LoVo (cell line): ENCODE measurements at regions not wholly inside any gene's neighbourhood (a gene's known extent, or its start where the extent isn't known, plus 50 kb on each side); places are given as distances from the start of the nearest gene placed in this dataset.

ENCODE experiments used
- DNase-seq: peaks from one replicate; pipeline ENCODE4 v3.0.0-alpha.2; 2016; ENCODE audit warnings: low spot score

DNA sequence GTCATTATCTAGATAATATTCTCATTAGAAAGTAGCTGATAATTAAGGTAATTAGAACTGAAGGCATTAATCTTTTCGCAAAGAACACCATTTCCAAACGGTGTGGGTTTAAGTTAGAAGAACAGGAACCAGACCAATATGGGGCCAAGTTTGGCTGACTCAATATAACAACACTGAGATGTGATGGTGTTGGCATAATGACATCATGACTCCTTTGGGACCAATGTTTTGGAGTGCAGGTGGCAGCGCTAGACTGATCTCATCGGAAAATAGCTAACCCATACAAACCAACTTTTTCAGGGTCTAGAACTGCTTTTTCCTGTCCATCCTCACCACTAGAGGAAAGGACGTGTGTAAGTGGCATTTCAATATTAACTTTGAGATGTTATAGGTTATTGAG lies 1171.7 kb upstream of the ZEB2 start:
- DNase-seq = no peak

- no peak for DNase-seq
Observed at GRCh38 chr2:145690183-145690778, 1170.4 kb upstream of the ZEB2 start.

DNA sequence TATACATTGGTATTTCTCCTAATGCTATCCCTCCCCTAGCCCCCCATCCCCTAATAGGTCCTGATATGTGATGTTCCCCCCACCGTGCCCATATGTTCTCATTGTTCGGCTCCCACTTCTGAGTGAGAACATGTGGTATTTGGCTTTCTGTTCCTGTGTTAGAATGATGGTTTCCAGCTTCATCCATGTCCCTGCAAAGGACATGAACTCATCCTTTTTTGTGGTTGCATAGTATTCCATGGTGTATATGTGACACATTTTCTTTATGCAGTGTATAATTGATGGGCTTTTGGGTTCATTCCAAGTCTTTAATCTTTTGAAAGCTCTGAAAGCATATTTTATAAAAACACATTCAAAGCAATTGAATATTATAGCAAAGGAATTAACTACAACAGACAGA lies 1169.4 kb upstream of the ZEB2 start:
- no peak for DNase-seq

DNA sequence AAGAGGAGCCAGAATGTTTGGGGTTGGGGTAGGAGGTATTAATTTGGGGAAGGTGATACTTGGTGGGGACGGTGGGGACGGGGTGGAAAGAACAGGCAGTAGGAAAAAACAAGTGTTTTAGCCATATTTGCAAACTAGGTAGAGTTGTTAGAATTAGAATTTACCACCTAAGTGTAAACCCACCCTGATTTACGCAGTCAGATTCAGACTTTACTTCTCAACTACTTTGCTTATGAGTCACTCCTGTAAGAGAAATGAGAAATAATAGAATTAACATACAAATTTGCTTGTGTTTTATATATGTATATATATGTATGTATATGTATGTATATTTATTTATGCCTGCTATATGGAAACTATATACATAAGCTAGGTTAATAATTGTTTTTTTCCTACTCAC lies 1168.2 kb upstream of the ZEB2 start:
- DNase-seq = no peak

DNA sequence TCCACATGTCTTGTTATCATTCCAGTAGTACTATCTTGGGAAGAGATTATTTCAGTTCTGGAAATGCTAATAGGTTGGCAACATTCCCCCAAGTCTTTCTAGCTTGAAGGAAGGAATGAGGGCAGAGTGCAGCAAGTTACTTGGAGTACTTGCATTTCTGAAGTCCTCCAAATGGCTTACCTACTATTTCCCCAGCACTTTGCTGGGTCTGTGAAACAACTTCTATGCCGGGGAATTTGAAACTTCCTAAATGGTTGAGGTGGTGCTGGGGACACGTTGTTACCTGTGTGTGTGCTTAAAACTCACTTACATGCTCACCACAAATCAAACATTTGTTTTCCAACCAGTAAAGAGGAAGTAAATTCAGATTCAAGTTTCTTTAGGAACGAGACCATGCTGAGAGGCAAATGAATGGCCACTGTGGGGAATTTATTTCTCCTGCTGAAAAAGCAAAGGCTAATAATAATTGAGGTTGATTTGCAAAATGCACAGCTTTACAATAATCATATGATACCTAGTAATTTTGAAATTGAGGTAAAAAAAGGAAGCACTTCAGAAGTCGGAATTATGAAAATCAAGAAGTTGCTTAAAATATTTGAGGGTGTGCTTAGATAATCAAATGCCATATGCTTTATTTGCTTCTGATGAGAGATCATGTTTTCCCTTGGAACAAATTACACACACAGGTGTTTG lies 1167.7 kb upstream of the ZEB2 start:
- DNase-seq = no peak

GRCh38 chr2:145685383-145686050 lies 1165.6 kb upstream of the ZEB2 start:
- no peak for DNase-seq

DNA sequence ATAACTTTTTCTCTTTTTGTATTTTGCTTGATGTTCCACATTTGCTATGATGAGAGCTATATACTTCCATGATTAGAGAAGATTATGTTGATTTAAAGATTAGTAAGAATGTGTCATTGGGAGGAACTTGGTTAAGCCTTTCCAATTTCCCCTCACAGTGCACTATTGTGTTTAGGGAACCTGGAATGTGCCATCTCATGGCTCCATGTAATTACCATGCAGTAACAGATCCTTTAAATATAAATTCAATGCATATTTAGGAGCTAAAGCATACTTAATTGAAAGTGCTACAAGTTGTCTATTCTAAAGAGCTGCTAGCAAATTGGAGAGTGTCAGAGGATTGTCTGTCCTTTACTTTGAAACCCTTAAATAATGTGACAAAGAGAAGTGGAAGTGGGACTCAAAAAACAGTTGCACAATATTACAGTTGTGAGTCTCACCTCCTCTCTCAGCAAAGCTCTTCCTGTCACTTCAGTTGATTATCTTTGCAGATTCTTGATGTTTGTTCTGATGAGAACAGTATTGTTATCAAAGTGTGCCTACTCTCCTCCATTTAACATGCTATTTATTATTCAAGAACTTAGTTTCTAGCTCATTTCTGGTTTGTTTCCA lies 1162.7 kb upstream of the ZEB2 start:
- DNase-seq = no peak

DNA sequence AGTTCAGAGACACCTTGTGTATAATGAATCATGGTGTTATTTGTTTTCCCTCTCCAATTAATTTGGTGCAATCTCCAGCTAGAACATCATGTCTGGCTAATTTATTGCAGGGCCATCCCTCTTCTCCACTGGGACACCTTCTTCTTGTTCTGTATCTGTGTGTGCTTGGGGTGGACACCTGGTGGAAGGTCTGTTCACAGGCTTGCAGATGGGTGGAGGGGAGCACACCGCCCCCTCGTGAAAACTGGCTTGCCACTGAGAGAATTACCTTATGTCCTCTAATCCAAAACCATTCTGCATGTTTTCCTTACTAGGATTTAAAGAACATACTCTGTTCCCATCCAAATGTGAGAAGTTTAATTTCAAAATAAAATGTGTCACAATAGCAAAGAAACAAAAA lies 1160.4 kb upstream of the ZEB2 start:
- DNase-seq = no peak

DNA sequence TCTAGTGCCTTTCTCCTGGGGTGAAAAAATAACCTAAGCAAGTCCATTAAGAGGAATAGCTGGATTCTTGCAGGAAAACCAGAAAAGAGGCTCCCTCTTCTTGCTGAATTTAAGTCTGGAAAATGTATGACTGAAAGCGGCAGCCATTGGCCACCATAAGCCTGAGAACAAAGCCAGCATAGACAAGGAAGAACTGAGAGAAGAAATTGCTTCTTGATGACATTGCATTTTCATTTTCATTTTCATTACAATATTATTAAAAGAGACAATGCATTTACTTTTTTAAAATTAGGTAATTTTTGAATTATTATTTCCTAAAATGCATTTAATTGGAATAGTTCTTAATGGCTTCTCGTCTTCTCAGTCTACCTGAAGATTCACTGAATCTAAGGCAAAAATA lies 1157.5 kb upstream of the ZEB2 start:
- DNase-seq = no peak

DNA sequence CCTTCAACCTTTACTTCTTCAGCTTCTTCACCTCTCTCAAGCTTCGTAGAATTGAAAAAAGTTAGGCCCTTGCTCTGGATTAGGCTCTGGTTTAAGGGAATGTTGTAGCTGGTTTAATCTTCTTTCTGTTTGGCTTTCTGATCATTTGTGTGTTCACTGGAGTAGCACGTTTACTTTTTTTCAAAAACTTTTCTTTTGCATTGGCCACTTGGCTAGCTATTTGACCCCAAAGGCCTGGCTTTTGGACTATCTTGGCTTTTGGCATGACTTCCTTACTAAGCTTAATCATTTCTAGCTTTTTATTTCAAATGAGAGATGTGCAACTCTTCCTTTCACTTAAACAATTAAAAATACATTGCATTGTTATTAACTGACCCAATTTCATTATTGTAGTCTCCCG lies 1154.8 kb upstream of the ZEB2 start:
- no peak for DNase-seq

GRCh38 chr2:145669301-145669700 lies 1149.4 kb upstream of the ZEB2 start:
- no peak for DNase-seq

DNA sequence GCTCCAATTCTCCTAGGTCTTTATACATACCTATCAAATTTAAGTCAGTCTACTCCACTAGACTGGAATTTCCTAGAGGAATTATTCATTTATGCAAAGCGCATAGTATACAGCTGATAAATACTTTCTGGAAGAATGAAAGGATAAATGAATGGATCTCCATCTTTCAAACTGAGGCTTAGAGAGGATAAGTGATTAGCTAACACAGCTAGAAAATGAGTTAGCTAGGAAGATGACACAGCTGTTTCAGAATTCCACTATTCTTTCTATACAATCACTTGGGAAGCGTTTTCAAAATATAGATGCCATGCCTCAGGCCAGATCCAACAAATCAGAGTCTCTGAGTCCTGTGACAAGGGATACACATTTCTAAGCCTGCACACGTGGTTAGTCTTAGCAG lies 1146.6 kb upstream of the ZEB2 start:
- no peak for DNase-seq

- no peak for DNase-seq
Observed at GRCh38 chr2:145657265-145657664, 1137.3 kb upstream of the ZEB2 start.

- no peak for DNase-seq
Observed at GRCh38 chr2:145655165-145655765, 1135.3 kb upstream of the ZEB2 start.

GRCh38 chr2:145654746-145655145 lies 1134.8 kb upstream of the ZEB2 start:
- no peak for DNase-seq

GRCh38 chr2:145654156-145654555 lies 1134.2 kb upstream of the ZEB2 start:
- no peak for DNase-seq

GRCh38 chr2:145653553-145653952 lies 1133.6 kb upstream of the ZEB2 start:
- DNase-seq = no peak

DNA sequence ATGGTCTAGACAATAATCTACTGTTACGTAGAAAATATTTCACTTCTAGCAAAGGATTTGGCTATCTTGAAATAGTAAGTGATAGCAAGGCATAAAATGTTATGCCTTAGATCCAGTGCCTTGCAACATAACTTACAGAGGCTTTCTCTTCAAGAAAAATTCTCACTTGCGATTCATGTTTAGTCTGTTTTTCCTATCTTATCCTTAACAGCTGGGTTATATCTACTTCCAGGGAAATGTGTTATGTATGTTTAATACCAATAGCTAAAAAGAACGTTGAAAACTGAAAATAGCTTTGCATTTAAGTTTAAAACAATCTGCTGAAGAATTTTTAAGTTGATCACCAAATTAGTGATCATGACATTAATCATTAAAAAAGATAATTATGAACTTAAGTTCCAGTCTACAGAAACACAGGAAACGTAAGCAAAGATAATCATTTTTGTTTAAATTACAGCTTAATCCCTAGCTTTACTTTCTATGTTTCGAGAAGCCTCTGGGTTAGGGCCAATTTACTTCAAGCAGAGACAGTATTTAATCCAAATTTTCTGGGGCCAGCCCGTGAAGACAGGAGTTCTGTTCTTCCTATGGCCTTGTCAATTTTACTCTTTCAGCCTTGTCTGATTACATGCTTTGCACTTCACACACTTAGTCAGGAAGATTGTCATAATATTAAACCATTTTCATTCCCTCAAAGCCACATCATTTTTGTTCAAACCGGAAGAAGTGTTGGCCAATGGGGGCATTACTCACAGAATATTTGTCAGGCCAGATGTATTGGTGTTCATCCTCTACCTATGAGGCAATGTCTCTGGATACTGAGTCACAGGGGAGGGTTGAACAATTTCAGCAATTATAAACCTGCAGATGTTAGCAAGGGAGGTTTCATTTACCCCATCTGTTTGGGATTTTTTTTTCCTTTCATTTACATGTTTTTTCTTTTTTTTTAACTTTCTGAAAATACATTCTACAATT lies 1132.9 kb upstream of the ZEB2 start:
- no peak for DNase-seq

- no peak for DNase-seq
Observed at GRCh38 chr2:145652036-145652435, 1132.1 kb upstream of the ZEB2 start.

- DNase-seq = no peak
Observed at GRCh38 chr2:145650226-145650625, 1130.3 kb upstream of the ZEB2 start.

GRCh38 chr2:145649061-145649460 lies 1129.1 kb upstream of the ZEB2 start:
- no peak for DNase-seq
